ENCODE measurements at regions not wholly inside any gene's neighbourhood (a gene's known extent, or its start where the extent isn't known, plus 50 kb on each side); places are given as distances from the start of the nearest gene placed in this dataset.

GRCh38 chrX:786441-786881 lies 155.9 kb downstream of the SHOX start:
- Histone ChIP-seq H3K9me3 (ENCODE audit: insufficient read depth in 2 of 2, low read depth in 1 of 2, low read length in 1 of 2) (no peaks in the 10 kb centered on the region), H3K4me3 (ENCODE audit: extremely low read depth in 1 of 4, insufficient read depth in 2 of 4, low read depth in 3 of 4, low read length in 4 of 4) (no peak overlapping the region), H3K27me3 (replicated peaks in 1 of 4; ENCODE audit: control insufficient read depth in 3 of 4, extremely low read depth in 1 of 4, insufficient read depth in 3 of 4, low read length in 3 of 4) (no peaks in the 10 kb centered on the region; a peak in 1 of 7 replicates), H3K9ac (replicated peaks in 1 of 4; ENCODE audit: extremely low read depth in 1 of 4, low read depth in 3 of 4, low read length in 3 of 4) (no peak overlapping the region), H2BK12ac (ENCODE audit: low read depth, low read length) (no peak overlapping the region; the same call in 1 of the 2 replicates), H4K5ac (ENCODE audit: insufficient read length, low read depth, low read length) (no peak overlapping the region), H3K23me2 (ENCODE audit: low read depth, low read length) (no peaks in the 10 kb centered on the region; the same call in 1 of the 2 replicates), H2BK5ac (ENCODE audit: low read depth, low read length) (no peak overlapping the region), H4K8ac (ENCODE audit: extremely low read depth, insufficient read depth, low read length) (no peak overlapping the region), H4K91ac (replicated peaks; ENCODE audit: insufficient read length, low read length) (peak overlapping the region; percentile 44), H3K4me1 (replicated peaks in 1 of 4; ENCODE audit: control insufficient read depth in 3 of 4, insufficient read depth in 4 of 4, low read length in 3 of 4) (peaks cover 10 to 32% (median 19%) of the 10 kb centered on the region in 4 experiments), H3K14ac (ENCODE audit: insufficient read length) (no peak overlapping the region), H3K56ac (replicated peaks; ENCODE audit: insufficient read length, low read depth, low read length) (no peak overlapping the region), H2AFZ (ENCODE audit: low read length) (0 out of 2 replicates have a peak overlapping the region, but pooled peaks have one; percentile 29), H2BK20ac (ENCODE audit: low read length) (peak overlapping the region; percentile 6; the same call in 1 of the 2 replicates), H3K4me2 (ENCODE audit: insufficient read depth in 1 of 2, low read depth in 2 of 2, low read length in 2 of 2) (no peak overlapping the region), H3K79me1 (ENCODE audit: low read depth, low read length) (no peaks in the 10 kb centered on the region), H3K27ac (ENCODE audit: low read depth, low read length) (no peak overlapping the region), H2BK120ac (replicated peaks; ENCODE audit: low read depth, low read length) (peak overlapping the region; percentile 55), H3K79me2 (ENCODE audit: control insufficient read depth in 1 of 2, insufficient read depth in 2 of 2, low read length in 2 of 2) (no peaks in the 10 kb centered on the region), H3K18ac (ENCODE audit: extremely low read depth, low read length) (no peak overlapping the region), H3K36me3 (ENCODE audit: control insufficient read depth in 2 of 4, insufficient read depth in 4 of 4, low read length in 3 of 4) (no peaks in the 10 kb centered on the region), H3K4ac (replicated peaks; ENCODE audit: insufficient read length, low read depth, low read length) (peak overlapping the region; percentile 32), H2AK5ac (ENCODE audit: low read depth, low read length) (peak overlapping the region; percentile 53; the same call in 1 of the 2 replicates), H3K23ac (ENCODE audit: insufficient read length) (no peak overlapping the region), H2BK15ac (ENCODE audit: low read length) (no peak overlapping the region; the same call in 1 of the 2 replicates), H4K20me1 (replicated peaks in 1 of 2; ENCODE audit: control insufficient read depth in 1 of 2, insufficient read depth in 2 of 2, low read length in 2 of 2) (no peaks in the 10 kb centered on the region)
- FAIRE-seq (no peak), DNase-seq (ENCODE audit: low read depth in 1 of 2, low spot score in 2 of 2) (peak in 1 of 2 experiments; percentile 37)
- ChIA-PET POLR2A (ENCODE audit: partially characterized antibody) (no interaction called here), CTCF (ENCODE audit: partially characterized antibody) (no interaction called here)
- WGBS, 2 experiments (ENCODE audit: extremely low coverage in 1 of 2, insufficient coverage in 1 of 2, insufficient read length in 1 of 2, insufficient replicate concordance in 2 of 2, low coverage in 1 of 2, low lambda C conversion rate in 2 of 2, missing lambda C conversion rate in 1 of 2), result 88% methylated on average over 6 of the region's 6 CpGs; no CpG with 5 or more reads in 1 of the 2 experiments
- TF ChIP-seq TAF1 (IDR thresholded peaks at IDR 0.05; ENCODE audit: low read depth, low read length), result no peak
- TF ChIP-seq TAF7 (optimal IDR thresholded peaks at IDR 0.05; ENCODE audit: borderline replicate concordance, low read depth, low read length), result no peak
- TF ChIP-seq TBP (IDR thresholded peaks at IDR 0.05; ENCODE audit: low read depth, low read length), result no peak
- TF ChIP-seq BCL11A (IDR thresholded peaks at IDR 0.05; ENCODE audit: low read depth in 2 of 2, low read length in 2 of 2), result no peak
- TF ChIP-seq GABPA (IDR thresholded peaks at IDR 0.05; ENCODE audit: borderline replicate concordance, insufficient read depth, low read length), result no peak
- TF ChIP-seq, protein P1, sequence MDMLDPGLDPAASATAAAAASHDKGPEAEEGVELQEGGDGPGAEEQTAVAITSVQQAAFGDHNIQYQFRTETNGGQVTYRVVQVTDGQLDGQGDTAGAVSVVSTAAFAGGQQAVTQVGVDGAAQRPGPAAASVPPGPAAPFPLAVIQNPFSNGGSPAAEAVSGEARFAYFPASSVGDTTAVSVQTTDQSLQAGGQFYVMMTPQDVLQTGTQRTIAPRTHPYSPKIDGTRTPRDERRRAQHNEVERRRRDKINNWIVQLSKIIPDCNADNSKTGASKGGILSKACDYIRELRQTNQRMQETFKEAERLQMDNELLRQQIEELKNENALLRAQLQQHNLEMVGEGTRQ (IDR thresholded peaks at IDR 0.05; ENCODE audit: low read length), result no peak
- TF ChIP-seq EGR1 (IDR thresholded peaks at IDR 0.05; ENCODE audit: borderline replicate concordance, low read depth, low read length), result no peak
- no peak for TF ChIP-seq BRCA1 (IDR thresholded peaks at IDR 0.05; ENCODE audit: low read depth, low read length)
- no peak for TF ChIP-seq TEAD4 (IDR thresholded peaks at IDR 0.05; ENCODE audit: low read depth, low read length)
- no peak for TF ChIP-seq KDM1A (IDR thresholded peaks at IDR 0.05; ENCODE audit: borderline replicate concordance, low read length)
- no peak for TF ChIP-seq ASH2L (IDR thresholded peaks at IDR 0.05; ENCODE audit: low read length)
- TF ChIP-seq NRF1 (IDR thresholded peaks at IDR 0.05; ENCODE audit: low read depth, low read length), result no peak

Measured in H1 (cell line).